OCI-LY1 (cell line): ENCODE measurements at regions not wholly inside any gene's neighbourhood (a gene's known extent, or its start where the extent isn't known, plus 50 kb on each side); places are given as distances from the start of the nearest gene placed in this dataset.

Source experiments
- H2AFZ ChIP-seq: fragments of 200-600 bp; sonication (generic), shearing (Covaris generic); 2 replicates; pipeline ENCODE4 v1.6.0; 2014; ENCODE audit warnings: antibody characterized with exemption, mild to moderate bottlenecking, low read length
- H3F3A ChIP-seq: fragments of 200-600 bp; sonication (generic), shearing (Covaris generic); 2 replicates; pipeline ENCODE4 v1.6.0; 2014; ENCODE audit warnings: mild to moderate bottlenecking, antibody characterized with exemption, low read length, moderate library complexity; ENCODE audit not compliant: insufficient read depth
- H3K27ac ChIP-seq: fragments of 200-600 bp; sonication (generic); 2 replicates; pipeline ENCODE4 v1.5.1; 2014; ENCODE audit warnings: low read length, mixed run types, mild to moderate bottlenecking, low read depth; ENCODE audit not compliant: poor library complexity, severe bottlenecking
- H3K27me3 ChIP-seq: fragments of 200-600 bp; sonication (generic); 2 replicates; pipeline ENCODE4 v1.6.0; 2014; ENCODE audit warnings: antibody characterized with exemption, mild to moderate bottlenecking, low read length, moderate library complexity; ENCODE audit not compliant: insufficient read depth
- H3K36me3 ChIP-seq: fragments of 200-600 bp; sonication (generic); 2 replicates; pipeline ENCODE4 v1.6.1; 2014; ENCODE audit warnings: mild to moderate bottlenecking, antibody characterized with exemption, low read length, moderate library complexity, mixed read lengths; ENCODE audit not compliant: insufficient read depth
- H3K4me1 ChIP-seq: fragments of 200-600 bp; sonication (generic); 2 replicates; pipeline ENCODE4 v1.5.1; 2014; ENCODE audit warnings: mild to moderate bottlenecking, low read length, moderate library complexity; ENCODE audit not compliant: insufficient read depth, severe bottlenecking
- H3K4me2 ChIP-seq: fragments of 200-600 bp; sonication (generic), shearing (Covaris generic); 2 replicates; pipeline ENCODE4 v1.6.1; 2014; ENCODE audit warnings: low read length
- H3K4me3 ChIP-seq: fragments of 200-600 bp; sonication (generic); 2 replicates; pipeline ENCODE4 v1.5.1; 2014; ENCODE audit warnings: low read length, low read depth, mild to moderate bottlenecking, mixed read lengths; ENCODE audit not compliant: poor library complexity, severe bottlenecking
- H3K79me2 ChIP-seq: fragments of 200-600 bp; shearing (Covaris generic); 2 replicates; pipeline ENCODE4 v1.6.1; 2016; ENCODE audit warnings: mixed run types, low read length, mixed read lengths; ENCODE audit not compliant: insufficient read depth
- H3K9ac ChIP-seq: fragments of 200-600 bp; sonication (generic), shearing (Covaris generic); 2 replicates; pipeline ENCODE4 v1.6.1; 2014; ENCODE audit warnings: mild to moderate bottlenecking, low read length, mixed read lengths
- H3K9me2 ChIP-seq: fragments of 200-600 bp; sonication (generic), shearing (Covaris generic); 2 replicates; pipeline ENCODE4 v1.6.1; 2014; ENCODE audit warnings: low read depth, mild to moderate bottlenecking, low read length, mixed read lengths
- H3K9me3 ChIP-seq: fragments of 200-600 bp; shearing (Covaris generic); 2 replicates; pipeline ENCODE4 v1.6.1; 2014; ENCODE audit warnings: low read length, mixed read lengths
- H4K20me1 ChIP-seq: fragments of 200-600 bp; sonication (generic), shearing (Covaris generic); 2 replicates; pipeline ENCODE4 v1.6.0; 2016; ENCODE audit warnings: mild to moderate bottlenecking, low read length; ENCODE audit not compliant: insufficient read depth
- CTCF ChIP-seq: fragments of 200-600 bp; sonication (generic), shearing (Covaris generic); IDR thresholded peaks from 2 replicates; pipeline ENCODE4 v1.5.1; 2017; ENCODE audit warnings: mild to moderate bottlenecking, antibody characterized with exemption, low read length, moderate library complexity, mixed read lengths
- EZH2 ChIP-seq: fragments of 200-600 bp; sonication (generic), shearing (Covaris generic); IDR thresholded peaks from 2 replicates; pipeline ENCODE4 v1.8.0; 2017; ENCODE audit warnings: borderline replicate concordance, mixed run types, mild to moderate bottlenecking, antibody characterized with exemption, low read length, moderate library complexity, mixed read lengths

GRCh38 chr11:11706028-11706427 lies 84.2 kb upstream of the GALNT18 start:
- Histone ChIP-seq H3K27ac (no peak overlapping the region), H3K4me3 (no peak overlapping the region), H4K20me1 (no peaks in the 10 kb centered on the region), H3K27me3 (no peaks in the 10 kb centered on the region), H2AFZ (no peak overlapping the region), H3K9me3 (no peaks in the 10 kb centered on the region), H3K9ac (no peak overlapping the region), H3K36me3 (no peaks in the 10 kb centered on the region), H3K9me2 (no peaks in the 10 kb centered on the region), H3F3A (no peaks in the 10 kb centered on the region), H3K4me2 (no peak overlapping the region), H3K79me2 (no peaks in the 10 kb centered on the region), H3K4me1 (no peaks in the 10 kb centered on the region)
- TF ChIP-seq CTCF, result no peak
- no peak for TF ChIP-seq EZH2

- Histone ChIP-seq H3K4me2 (no peak overlapping the region), H3K9me3 (no peaks in the 10 kb centered on the region), H3K79me2 (no peaks in the 10 kb centered on the region), H3K4me1 (no peaks in the 10 kb centered on the region), H4K20me1 (no peaks in the 10 kb centered on the region), H2AFZ (no peak overlapping the region), H3K9me2 (no peaks in the 10 kb centered on the region), H3K36me3 (no peaks in the 10 kb centered on the region), H3K9ac (no peak overlapping the region), H3K27me3 (no peaks in the 10 kb centered on the region), H3K4me3 (no peak overlapping the region), H3F3A (no peaks in the 10 kb centered on the region), H3K27ac (no peak overlapping the region)
- TF ChIP-seq EZH2, result no peak
- TF ChIP-seq CTCF, result no peak
Measured at GRCh38 chr11:11703885-11704284, 82.1 kb upstream of the GALNT18 start.

- H3K79me2 ChIP-seq, result no peaks in the 10 kb centered on the region
- H3K9ac ChIP-seq, result no peak overlapping the region
- no peak overlapping the region for H3K4me2 ChIP-seq
- H3K4me1 ChIP-seq, result no peaks in the 10 kb centered on the region
- H3K27me3 ChIP-seq, result no peaks in the 10 kb centered on the region
- H3K4me3 ChIP-seq, result no peak overlapping the region
- H3K9me2 ChIP-seq, result no peaks in the 10 kb centered on the region
- no peak overlapping the region for H3K27ac ChIP-seq
- H4K20me1 ChIP-seq, result no peaks in the 10 kb centered on the region
- no peaks in the 10 kb centered on the region for H3K36me3 ChIP-seq
- no peaks in the 10 kb centered on the region for H3F3A ChIP-seq
- no peaks in the 10 kb centered on the region for H3K9me3 ChIP-seq
- TF ChIP-seq EZH2 (no peak), CTCF (no peak)
- H2AFZ ChIP-seq, result no peak overlapping the region
Measured at GRCh38 chr11:11701070-11701469, 79.3 kb upstream of the GALNT18 start.
